Neural progenitor cell (in vitro differentiated cells): ENCODE measurements at regions not wholly inside any gene's neighbourhood (a gene's known extent, or its start where the extent isn't known, plus 50 kb on each side); places are given as distances from the start of the nearest gene placed in this dataset.

Experiments
- DNase-seq: peaks from one replicate; pipeline ENCODE4 v3.0.0-alpha.2; 2016; ENCODE audit warnings: low spot score
- H2AFZ ChIP-seq: fragments of 200-600 bp; sonication (generic); replicated peaks from 2 replicates; pipeline ENCODE4 v1.6.1; 2016; ENCODE audit warnings: antibody characterized with exemption
- H3F3A ChIP-seq: fragments of 200-600 bp; sonication (generic); 2 replicates; pipeline ENCODE4 v1.6.1; 2016; ENCODE audit warnings: antibody characterized with exemption, low read depth
- H3K27ac ChIP-seq: fragments of 200-600 bp; sonication (generic); 2 replicates; pipeline ENCODE4 v1.5.1; 2016; ENCODE audit warnings: mild to moderate bottlenecking
- H3K27me3 ChIP-seq: fragments of 200-600 bp; sonication (generic); 2 replicates; pipeline ENCODE4 v1.6.1; 2016; ENCODE audit warnings: mild to moderate bottlenecking, moderate library complexity
- H3K36me3 ChIP-seq: fragments of 200-600 bp; sonication (generic); 2 replicates; pipeline ENCODE4 v1.5.1; 2016
- H3K4me1 ChIP-seq: fragments of 200-600 bp; sonication (generic); 2 replicates; pipeline ENCODE4 v1.6.1; 2016; ENCODE audit warnings: mixed run types
- H3K4me2 ChIP-seq: fragments of 200-600 bp; sonication (generic); 2 replicates; pipeline ENCODE4 v1.6.1; 2016
- H3K4me3 ChIP-seq: fragments of 200-600 bp; sonication (generic); 2 replicates; pipeline ENCODE4 v1.5.1; 2016
- H3K79me2 ChIP-seq: fragments of 200-600 bp; sonication (generic); 2 replicates; pipeline ENCODE4 v1.6.1; 2016; ENCODE audit warnings: low read depth
- H3K9ac ChIP-seq: fragments of 200-600 bp; sonication (generic); 2 replicates; pipeline ENCODE4 v1.6.1; 2016
- H3K9me3 ChIP-seq: fragments of 200-600 bp; sonication (generic); 2 replicates; pipeline ENCODE4 v1.5.1; 2016; ENCODE audit warnings: low read depth
- H4K20me1 ChIP-seq: fragments of 200-600 bp; sonication (generic); 2 replicates; pipeline ENCODE4 v1.6.1; 2016; ENCODE audit warnings: low read depth
- H3K27ac Mint-ChIP-seq: 3 replicates; pipeline ENCODE4 v1.8.0; 2021; ENCODE audit warnings: mixed read lengths
- H3K27me3 Mint-ChIP-seq: 2 replicates; pipeline ENCODE4 v1.8.0; 2022; ENCODE audit warnings: low read depth, mild to moderate bottlenecking, inconsistent platforms, moderate library complexity, mixed read lengths; ENCODE audit not compliant: insufficient read depth
- H3K36me3 Mint-ChIP-seq: 3 replicates; pipeline ENCODE4 v1.8.0; 2021; ENCODE audit warnings: mixed read lengths
- H3K4me1 Mint-ChIP-seq: 3 replicates; pipeline ENCODE4 v1.8.0; 2021; ENCODE audit warnings: mixed read lengths
- H3K4me3 Mint-ChIP-seq: 3 replicates; pipeline ENCODE4 v1.8.0; 2021; ENCODE audit warnings: mild to moderate bottlenecking, moderate library complexity, mixed read lengths
- H3K9me3 Mint-ChIP-seq: 3 replicates; pipeline ENCODE4 v1.8.0; 2020; ENCODE audit warnings: mixed read lengths
- EZH2 ChIP-seq: fragments of 200-600 bp; sonication (generic); IDR thresholded peaks from 2 replicates; pipeline ENCODE4 v1.6.1; 2017; ENCODE audit warnings: antibody characterized with exemption, mild to moderate bottlenecking, moderate library complexity
- EZH2phosphoT487 ChIP-seq: fragments of 200-600 bp; sonication (generic); IDR thresholded peaks from 2 replicates; pipeline ENCODE4 v1.6.1; 2017; ENCODE audit warnings: antibody characterized with exemption
- TF ChIP-seq, protein P1 (sequence below): fragments of 200-600 bp; sonication (generic); IDR thresholded peaks from 2 replicates; pipeline ENCODE4 v1.5.1; 2017; ENCODE audit warnings: antibody characterized with exemption, mild to moderate bottlenecking

DNA sequence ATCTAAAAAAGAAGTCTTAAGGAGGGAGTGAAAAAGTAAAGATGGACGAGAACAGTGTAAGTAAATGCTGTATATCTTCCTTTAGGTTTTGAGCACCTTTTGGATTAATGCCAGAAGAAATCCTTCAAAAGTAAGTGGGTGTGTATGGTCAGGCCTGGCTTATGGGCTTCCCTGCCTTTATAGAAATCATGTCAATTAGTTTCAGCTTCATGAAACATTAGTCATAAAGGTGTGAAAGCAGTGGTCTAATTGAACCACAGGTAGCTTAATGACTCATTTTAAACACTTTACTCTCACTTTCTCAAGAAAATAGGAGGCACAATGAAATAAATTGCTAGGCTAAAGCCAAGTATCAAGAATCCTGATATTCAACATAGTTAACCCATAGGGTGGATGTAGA, 467.4 kb upstream of the DPPA4 start:
- Mint-ChIP-seq H3K9me3 (peaks cover 2% of the 10 kb centered on the region), H3K36me3 (no peaks in the 10 kb centered on the region), H3K27me3 (no peaks in the 10 kb centered on the region), H3K4me1 (no peaks in the 10 kb centered on the region), H3K4me3 (no peak overlapping the region), H3K27ac (no peak overlapping the region)
- H3K4me3 ChIP-seq: no peak overlapping the region
- no peak overlapping the region for H3K9ac ChIP-seq
- no peak overlapping the region for H3K27ac ChIP-seq
- H2AFZ ChIP-seq: no peak overlapping the region
- no peak overlapping the region for H3K4me2 ChIP-seq
- no peaks in the 10 kb centered on the region for H3F3A ChIP-seq
- TF ChIP-seq, protein P1, sequence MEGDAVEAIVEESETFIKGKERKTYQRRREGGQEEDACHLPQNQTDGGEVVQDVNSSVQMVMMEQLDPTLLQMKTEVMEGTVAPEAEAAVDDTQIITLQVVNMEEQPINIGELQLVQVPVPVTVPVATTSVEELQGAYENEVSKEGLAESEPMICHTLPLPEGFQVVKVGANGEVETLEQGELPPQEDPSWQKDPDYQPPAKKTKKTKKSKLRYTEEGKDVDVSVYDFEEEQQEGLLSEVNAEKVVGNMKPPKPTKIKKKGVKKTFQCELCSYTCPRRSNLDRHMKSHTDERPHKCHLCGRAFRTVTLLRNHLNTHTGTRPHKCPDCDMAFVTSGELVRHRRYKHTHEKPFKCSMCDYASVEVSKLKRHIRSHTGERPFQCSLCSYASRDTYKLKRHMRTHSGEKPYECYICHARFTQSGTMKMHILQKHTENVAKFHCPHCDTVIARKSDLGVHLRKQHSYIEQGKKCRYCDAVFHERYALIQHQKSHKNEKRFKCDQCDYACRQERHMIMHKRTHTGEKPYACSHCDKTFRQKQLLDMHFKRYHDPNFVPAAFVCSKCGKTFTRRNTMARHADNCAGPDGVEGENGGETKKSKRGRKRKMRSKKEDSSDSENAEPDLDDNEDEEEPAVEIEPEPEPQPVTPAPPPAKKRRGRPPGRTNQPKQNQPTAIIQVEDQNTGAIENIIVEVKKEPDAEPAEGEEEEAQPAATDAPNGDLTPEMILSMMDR: no peak
- TF ChIP-seq EZH2 (no peak), EZH2phosphoT487 (no peak)
- no peaks in the 10 kb centered on the region for H3K4me1 ChIP-seq
- no peak for DNase-seq
- H4K20me1 ChIP-seq: no peaks in the 10 kb centered on the region
- H3K9me3 ChIP-seq: no peaks in the 10 kb centered on the region
- H3K36me3 ChIP-seq: no peaks in the 10 kb centered on the region
- H3K27me3 ChIP-seq: no peaks in the 10 kb centered on the region
- no peaks in the 10 kb centered on the region for H3K79me2 ChIP-seq

DNA sequence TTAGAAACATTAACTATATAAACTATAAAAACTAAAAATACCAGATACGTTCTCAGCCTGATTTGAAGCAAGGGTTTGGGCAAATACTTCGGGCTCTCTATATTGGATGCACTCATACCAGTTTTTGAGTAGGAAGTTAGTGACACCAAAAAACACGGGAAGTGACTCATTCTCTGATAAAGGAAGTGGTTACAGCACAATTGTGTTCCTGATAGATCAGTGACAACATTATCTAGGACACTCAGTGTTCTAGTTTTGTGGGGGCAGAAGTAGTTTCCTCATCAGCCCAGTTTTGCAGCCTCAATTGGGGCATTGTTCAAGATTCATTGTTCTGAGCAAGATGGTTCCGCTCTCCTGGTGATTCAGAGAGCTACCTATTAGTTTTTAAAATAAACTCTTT, 469.6 kb upstream of the DPPA4 start:
- Mint-ChIP-seq H3K4me1 (no peaks in the 10 kb centered on the region), H3K4me3 (no peak overlapping the region), H3K9me3 (no peaks in the 10 kb centered on the region), H3K36me3 (no peaks in the 10 kb centered on the region), H3K27ac (no peak overlapping the region), H3K27me3 (no peaks in the 10 kb centered on the region)
- Histone ChIP-seq H2AFZ (no peak overlapping the region), H3K9me3 (no peaks in the 10 kb centered on the region), H3K36me3 (no peaks in the 10 kb centered on the region), H4K20me1 (no peaks in the 10 kb centered on the region), H3K9ac (no peak overlapping the region), H3K79me2 (no peaks in the 10 kb centered on the region), H3K4me1 (no peaks in the 10 kb centered on the region), H3K27me3 (no peaks in the 10 kb centered on the region), H3K4me2 (no peak overlapping the region), H3K4me3 (no peak overlapping the region), H3F3A (no peaks in the 10 kb centered on the region), H3K27ac (no peak overlapping the region)
- no peak for TF ChIP-seq EZH2
- TF ChIP-seq, protein P1: no peak
- no peak for TF ChIP-seq EZH2phosphoT487
- DNase-seq: no peak

DNA sequence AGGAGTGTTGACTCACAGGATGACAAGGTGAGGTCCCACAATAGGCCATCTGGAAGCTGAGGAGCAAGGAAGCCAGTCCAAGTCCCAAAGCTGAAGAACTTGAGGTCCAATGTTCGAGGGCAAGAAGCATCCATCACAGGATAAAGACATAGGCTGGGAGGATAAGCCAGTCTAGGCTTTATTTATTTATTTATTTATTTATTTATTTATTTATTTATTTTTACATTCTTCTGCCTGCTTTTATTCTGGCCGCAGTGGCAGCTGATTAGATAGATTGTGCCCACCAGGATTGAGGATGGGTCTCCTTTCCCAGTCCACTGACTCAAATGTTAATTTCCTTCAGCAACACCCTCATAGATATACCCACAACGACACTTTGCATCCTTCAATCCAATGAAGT, 472.2 kb upstream of the DPPA4 start:
- H3K36me3 Mint-ChIP-seq: no peaks in the 10 kb centered on the region
- Histone ChIP-seq H3K9ac (no peak overlapping the region), H2AFZ (no peak overlapping the region), H3K79me2 (no peaks in the 10 kb centered on the region), H3K4me2 (no peak overlapping the region), H3K27ac (no peak overlapping the region), H3K9me3 (no peaks in the 10 kb centered on the region), H4K20me1 (no peaks in the 10 kb centered on the region), H3F3A (no peaks in the 10 kb centered on the region), H3K4me1 (no peaks in the 10 kb centered on the region), H3K36me3 (no peaks in the 10 kb centered on the region), H3K27me3 (no peaks in the 10 kb centered on the region), H3K4me3 (no peak overlapping the region)
- H3K4me3 Mint-ChIP-seq: no peak overlapping the region
- H3K9me3 Mint-ChIP-seq: no peaks in the 10 kb centered on the region
- no peak overlapping the region for H3K27ac Mint-ChIP-seq
- no peak for DNase-seq
- TF ChIP-seq EZH2phosphoT487: no peak
- TF ChIP-seq, protein P1: no peak
- TF ChIP-seq EZH2: no peak
- H3K27me3 Mint-ChIP-seq: no peaks in the 10 kb centered on the region
- no peaks in the 10 kb centered on the region for H3K4me1 Mint-ChIP-seq

DNA sequence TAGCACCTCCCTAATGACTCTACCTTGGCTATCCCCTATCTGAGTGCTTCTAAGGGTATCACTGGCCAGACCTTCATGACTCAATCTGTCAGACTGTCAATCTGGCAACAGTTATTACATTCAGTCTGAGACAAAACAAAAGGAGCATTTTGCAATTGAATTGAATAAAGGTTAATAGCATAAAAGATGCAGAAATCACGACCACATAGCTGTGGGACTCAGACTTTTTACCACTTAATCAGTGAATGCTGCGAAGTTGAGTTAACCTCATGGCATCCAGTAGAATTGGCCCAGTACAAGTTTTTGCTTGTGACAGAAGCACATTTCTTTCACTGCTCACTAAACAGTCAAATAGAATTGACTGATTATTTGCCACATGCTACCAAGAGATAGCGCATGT, 480.7 kb upstream of the DPPA4 start:
- H3K4me1 ChIP-seq: peaks cover 6% of the 10 kb centered on the region
- H4K20me1 ChIP-seq: no peaks in the 10 kb centered on the region
- Mint-ChIP-seq H3K4me3 (no peak overlapping the region), H3K27ac (no peak overlapping the region), H3K36me3 (no peaks in the 10 kb centered on the region), H3K27me3 (no peaks in the 10 kb centered on the region), H3K9me3 (peaks cover 2% of the 10 kb centered on the region), H3K4me1 (peaks cover 4% of the 10 kb centered on the region)
- H3F3A ChIP-seq: no peaks in the 10 kb centered on the region
- no peak overlapping the region for H3K4me3 ChIP-seq
- H3K4me2 ChIP-seq: no peak overlapping the region
- H3K27ac ChIP-seq: no peak overlapping the region
- H3K9ac ChIP-seq: no peak overlapping the region
- no peaks in the 10 kb centered on the region for H3K9me3 ChIP-seq
- no peak overlapping the region for H2AFZ ChIP-seq
- TF ChIP-seq, protein P1: no peak
- TF ChIP-seq EZH2 (no peak), EZH2phosphoT487 (no peak)
- no peaks in the 10 kb centered on the region for H3K36me3 ChIP-seq
- no peak for DNase-seq
- no peaks in the 10 kb centered on the region for H3K27me3 ChIP-seq
- H3K79me2 ChIP-seq: no peaks in the 10 kb centered on the region
